ENCODE measurements at regions not wholly inside any gene's neighbourhood (a gene's known extent, or its start where the extent isn't known, plus 50 kb on each side); places are given as distances from the start of the nearest gene placed in this dataset.

DNA sequence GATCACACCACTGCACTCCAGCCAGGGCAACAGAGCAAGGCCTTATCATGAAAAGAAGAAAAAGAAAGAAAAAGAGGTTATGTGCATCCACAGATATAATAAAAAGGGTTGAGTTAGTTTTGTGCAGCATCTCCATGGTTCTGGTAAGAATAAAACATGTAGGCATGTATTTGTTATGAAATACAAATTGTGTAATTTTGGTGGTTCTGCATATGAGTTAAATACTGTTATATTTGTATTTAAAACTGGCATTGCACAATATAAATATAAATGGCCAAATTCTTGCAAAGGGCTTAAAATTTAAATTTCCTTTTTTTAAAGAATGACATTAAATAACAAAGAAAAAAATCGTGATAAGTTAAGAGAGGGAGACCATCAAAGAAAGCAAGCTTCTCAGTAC lies 159.1 kb upstream of the PREP start:
- ChIA-PET POLR2A (ENCODE audit: low non-redundant PET) (no interaction called here), CTCF (no interaction called here)
- no peak for TF ChIP-seq CTCF (conservative IDR thresholded peaks at IDR 0.05; ENCODE audit: low read depth)
- no peak overlapping the region for H3K27ac ChIP-seq
- DNase-seq (ENCODE audit: low spot score) = no peak

GRCh38 chr6:105561486-105561885 lies 158.6 kb upstream of the PREP start:
- ChIA-PET POLR2A (ENCODE audit: low non-redundant PET) (no interaction called here), CTCF (no interaction called here)
- no peak overlapping the region for H3K27ac ChIP-seq
- TF ChIP-seq CTCF (conservative IDR thresholded peaks at IDR 0.05; ENCODE audit: low read depth) = no peak
- no peak for DNase-seq (ENCODE audit: low spot score)

GRCh38 chr6:105560611-105561066 lies 157.8 kb upstream of the PREP start:
- ChIA-PET POLR2A (ENCODE audit: low non-redundant PET) (no interaction called here), CTCF (no interaction called here)
- TF ChIP-seq CTCF (conservative IDR thresholded peaks at IDR 0.05; ENCODE audit: low read depth) = no peak
- H3K27ac ChIP-seq = no peak overlapping the region
- peak; percentile 40 for DNase-seq (ENCODE audit: low spot score)

DNA sequence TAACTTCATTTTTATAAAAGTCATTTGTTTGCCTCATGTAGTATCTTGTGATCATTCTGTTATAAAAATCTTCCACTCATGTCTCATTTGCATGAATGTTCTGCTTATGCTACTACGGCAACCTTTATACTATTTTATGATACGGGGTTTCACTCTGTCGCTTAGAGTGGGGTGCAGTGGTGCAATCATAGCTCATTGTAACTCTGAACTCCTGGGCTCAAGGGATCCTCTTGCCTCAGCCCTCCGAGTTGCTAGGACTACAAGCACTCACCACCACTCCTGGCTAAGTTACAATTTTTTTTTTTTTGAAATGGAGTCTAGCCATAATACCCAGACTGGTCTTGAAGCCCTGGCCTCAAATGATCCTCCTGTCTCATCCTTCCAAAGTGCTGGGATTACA lies 154.4 kb upstream of the PREP start:
- POLR2A ChIA-PET (ENCODE audit: low non-redundant PET) = no interaction called here
- CTCF ChIA-PET = no interaction called here
- H3K27ac ChIP-seq = no peak overlapping the region
- no peak for DNase-seq (ENCODE audit: low spot score)
- no peak for TF ChIP-seq CTCF (conservative IDR thresholded peaks at IDR 0.05; ENCODE audit: low read depth)

- POLR2A ChIA-PET (ENCODE audit: low non-redundant PET) = interaction anchor here (0.6 kb wide), 1 partner anchor 38 kb away, joined by 4 read pairs; no protein-coding TSS in a partner anchor
- no peak for TF ChIP-seq CTCF (conservative IDR thresholded peaks at IDR 0.05; ENCODE audit: low read depth)
- CTCF ChIA-PET = interaction anchor here (0.6 kb wide), 1 partner anchor 687 kb away, joined by 5 read pairs; no protein-coding TSS in a partner anchor
- peak; percentile 61 for DNase-seq (ENCODE audit: low spot score)
- no peak overlapping the region for H3K27ac ChIP-seq
Measured at GRCh38 chr6:105553171-105553570, 150.3 kb upstream of the PREP start.

DNA sequence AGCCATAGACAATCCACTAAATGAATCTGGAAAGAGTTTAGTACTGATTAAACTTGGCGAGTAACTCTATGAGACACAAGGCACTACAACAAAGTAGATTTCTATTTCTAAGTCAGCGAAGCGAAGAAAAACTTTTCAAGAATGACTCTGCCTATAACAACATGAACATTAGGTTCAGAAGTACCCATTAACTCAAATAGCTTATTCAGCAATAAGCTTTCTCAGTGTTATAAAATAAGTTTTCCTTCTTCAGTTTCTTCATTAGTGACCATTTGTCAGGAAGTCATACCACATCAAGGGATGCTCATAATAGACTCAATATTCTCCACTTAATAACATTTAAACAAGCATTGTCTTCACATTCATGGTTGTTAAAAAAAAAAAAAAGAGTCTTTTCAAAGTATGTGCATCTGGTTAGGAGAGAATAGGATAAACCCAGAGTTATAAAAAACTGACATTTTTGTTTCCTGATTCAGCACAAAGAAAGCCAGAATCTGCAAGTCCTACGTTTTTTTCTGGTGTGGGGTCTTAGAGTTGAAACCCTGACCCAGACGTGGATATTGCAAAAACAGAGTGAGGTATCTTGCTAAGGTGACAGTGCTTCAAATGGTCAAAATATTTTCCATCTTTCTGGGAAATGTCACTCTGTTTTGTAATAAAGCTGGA lies 148.2 kb upstream of the PREP start:
- no peak for TF ChIP-seq CTCF (conservative IDR thresholded peaks at IDR 0.05; ENCODE audit: low read depth)

More for the DNA sequence above, 148.2 kb upstream of the PREP start:
- no peak for DNase-seq (ENCODE audit: low spot score)
- ChIA-PET POLR2A (ENCODE audit: low non-redundant PET) (no interaction called here), CTCF (no interaction called here)
- H3K27ac ChIP-seq = no peak overlapping the region
